Esophagus squamous epithelium (tissue), 4 donors: ENCODE measurements at regions not wholly inside any gene's neighbourhood (a gene's known extent, or its start where the extent isn't known, plus 50 kb on each side); places are given as distances from the start of the nearest gene placed in this dataset.

ENCODE experiments used
- POLR2A ChIP-seq, 4 donors: fragments of 450-650 bp; IDR thresholded peaks; one replicate each; pipeline ENCODE4 v1.6.1; 2017; ENCODE audit warnings: antibody characterized with exemption in 4 of 4, mild to moderate bottlenecking in 4 of 4, moderate library complexity in 3 of 4
- TF ChIP-seq, protein P1 (sequence below), 6 experiments: fragments of 450-650 bp in 4 of 6; fragments of 200-600 bp in 2 of 6; sonication (generic) in 2 of 6; IDR thresholded peaks; one replicate each; pipeline ENCODE4 v1.5.1; 2016 to 2019; ENCODE audit warnings: antibody characterized with exemption in 6 of 6, mild to moderate bottlenecking in 4 of 6, moderate library complexity in 4 of 6

DNA sequence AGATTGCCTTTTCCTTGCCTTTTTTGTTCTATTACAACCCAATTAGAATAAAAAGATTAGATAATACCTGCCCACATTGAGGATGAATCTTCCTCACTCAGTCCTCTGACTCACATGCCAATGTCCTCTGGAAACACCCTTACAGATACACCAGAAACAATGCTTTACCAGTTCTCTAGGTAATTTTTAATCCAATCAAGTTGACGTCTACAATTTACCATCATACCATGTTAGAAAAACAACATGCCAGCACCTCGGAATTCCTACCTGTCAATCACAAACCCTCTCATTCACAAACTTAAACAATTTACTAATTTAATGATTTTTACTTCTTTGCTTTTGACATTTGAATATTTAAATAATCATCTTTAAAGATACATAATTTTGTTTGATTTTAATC is 953.8 kb downstream of the TRHDE start:
- TF ChIP-seq, protein P1, sequence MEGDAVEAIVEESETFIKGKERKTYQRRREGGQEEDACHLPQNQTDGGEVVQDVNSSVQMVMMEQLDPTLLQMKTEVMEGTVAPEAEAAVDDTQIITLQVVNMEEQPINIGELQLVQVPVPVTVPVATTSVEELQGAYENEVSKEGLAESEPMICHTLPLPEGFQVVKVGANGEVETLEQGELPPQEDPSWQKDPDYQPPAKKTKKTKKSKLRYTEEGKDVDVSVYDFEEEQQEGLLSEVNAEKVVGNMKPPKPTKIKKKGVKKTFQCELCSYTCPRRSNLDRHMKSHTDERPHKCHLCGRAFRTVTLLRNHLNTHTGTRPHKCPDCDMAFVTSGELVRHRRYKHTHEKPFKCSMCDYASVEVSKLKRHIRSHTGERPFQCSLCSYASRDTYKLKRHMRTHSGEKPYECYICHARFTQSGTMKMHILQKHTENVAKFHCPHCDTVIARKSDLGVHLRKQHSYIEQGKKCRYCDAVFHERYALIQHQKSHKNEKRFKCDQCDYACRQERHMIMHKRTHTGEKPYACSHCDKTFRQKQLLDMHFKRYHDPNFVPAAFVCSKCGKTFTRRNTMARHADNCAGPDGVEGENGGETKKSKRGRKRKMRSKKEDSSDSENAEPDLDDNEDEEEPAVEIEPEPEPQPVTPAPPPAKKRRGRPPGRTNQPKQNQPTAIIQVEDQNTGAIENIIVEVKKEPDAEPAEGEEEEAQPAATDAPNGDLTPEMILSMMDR (IDR thresholded peaks at IDR 0.05) = no peak
- TF ChIP-seq POLR2A (IDR thresholded peaks at IDR 0.05) = no peak
